ENCODE measurements at regions not wholly inside any gene's neighbourhood (a gene's known extent, or its start where the extent isn't known, plus 50 kb on each side); places are given as distances from the start of the nearest gene placed in this dataset.
"Not testable (repeated sequence)": the region's sequence is repeated elsewhere in the genome, so short reads cannot be mapped to it uniquely, and the experiment has no call there.

- no peak for DNase-seq (ENCODE audit: low read depth in 2 of 2)
These were observed 697.3 kb downstream of the TRIB2 start for GRCh38 chr2:13413989-13414388.

DNA sequence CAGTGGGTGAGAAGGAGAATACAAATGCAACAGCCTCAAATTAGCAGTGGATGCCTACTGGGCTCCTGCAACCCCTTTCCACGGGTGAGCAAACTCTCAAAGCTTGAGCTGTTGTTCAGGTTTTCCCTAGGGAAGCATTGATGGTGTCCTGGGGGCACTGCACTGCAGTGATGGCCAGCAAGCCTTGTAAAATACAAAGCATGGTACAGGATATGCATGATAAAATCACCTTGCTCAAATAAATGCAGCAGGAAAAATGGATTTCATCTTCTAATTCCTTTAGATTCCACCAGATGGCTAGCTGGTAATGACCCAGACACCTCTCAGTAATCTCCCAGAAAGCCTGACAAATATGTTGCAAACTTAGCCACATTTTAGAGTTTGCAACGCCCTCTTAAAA is 698.2 kb downstream of the TRIB2 start:
- DNase-seq (ENCODE audit: low read depth in 2 of 2), result no peak

DNA sequence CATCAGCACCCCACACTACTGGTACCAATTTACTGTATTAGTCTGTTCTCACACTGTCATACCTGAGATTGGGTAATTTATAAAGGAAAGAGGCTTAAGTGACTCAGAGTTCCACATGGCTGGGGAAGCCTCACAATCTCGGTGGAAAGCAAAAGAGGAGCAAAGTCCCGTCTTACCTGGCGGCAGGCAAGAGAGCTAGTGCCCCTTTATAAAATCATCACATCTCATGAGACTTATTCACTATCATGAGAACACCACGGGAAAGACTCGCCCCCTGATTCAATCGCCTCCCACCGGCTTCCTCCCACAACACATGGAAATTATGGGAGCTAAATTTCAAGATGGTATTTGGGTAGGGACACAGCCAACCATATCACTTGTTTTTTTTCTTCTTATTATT is 717.2 kb downstream of the TRIB2 start:
- DNase-seq (ENCODE audit: low read depth in 2 of 2), result no peak

- not testable (repeated sequence) for DNase-seq (ENCODE audit: low read depth in 2 of 2)
These were observed 727.0 kb downstream of the TRIB2 start for GRCh38 chr2:13443554-13444261.

- no peak for DNase-seq (ENCODE audit: low read depth in 2 of 2)
These were observed 745.7 kb downstream of the TRIB2 start for GRCh38 chr2:13462464-13462863.

DNA sequence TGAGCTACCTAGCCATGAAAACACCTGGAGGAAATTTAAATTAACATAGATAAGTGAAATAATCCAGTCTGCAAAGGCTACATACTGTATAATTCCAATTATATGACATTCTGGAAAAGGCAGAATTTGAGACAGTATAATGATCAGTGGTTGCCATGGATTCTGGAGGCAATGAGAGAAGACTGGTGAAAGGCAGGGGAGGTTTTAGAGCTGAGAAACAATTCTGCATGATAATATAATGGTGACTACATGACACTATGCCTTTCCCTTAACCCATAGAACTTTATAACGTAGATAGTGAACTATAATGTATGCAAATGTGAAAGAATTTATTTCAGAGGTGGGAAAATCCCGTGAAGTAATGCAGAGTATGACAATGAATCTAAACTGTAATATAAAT is 749.3 kb downstream of the TRIB2 start:
- no peak for DNase-seq (ENCODE audit: low read depth in 2 of 2)

- DNase-seq (ENCODE audit: low read depth in 2 of 2), result no peak
These were observed 757.8 kb downstream of the TRIB2 start for GRCh38 chr2:13474538-13474937.

DNA sequence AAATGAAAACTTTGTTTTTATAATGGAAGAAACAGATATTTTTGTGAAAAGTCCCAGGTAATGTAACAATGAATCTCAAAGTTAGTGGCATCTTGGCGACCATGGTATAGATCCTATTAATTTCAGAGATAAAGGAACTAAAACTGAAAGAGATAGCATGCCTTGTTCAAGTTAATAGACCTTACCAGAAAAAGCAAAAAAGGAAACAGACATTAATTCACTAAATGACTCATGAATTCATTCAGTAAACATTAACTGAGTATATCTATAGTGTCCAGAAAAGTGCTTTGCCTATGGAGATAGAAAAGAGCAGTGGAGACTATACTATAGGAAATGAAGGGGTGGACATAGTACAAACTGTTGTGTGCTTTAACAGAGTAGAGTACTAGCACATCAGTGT is 763.3 kb downstream of the TRIB2 start:
- no peak for DNase-seq (ENCODE audit: low read depth in 2 of 2)

- DNase-seq (ENCODE audit: low read depth in 2 of 2), result no peak
These were observed 764.5 kb downstream of the TRIB2 start for GRCh38 chr2:13481201-13481600.

- no peak for DNase-seq (ENCODE audit: low read depth in 2 of 2)
These were observed 768.5 kb downstream of the TRIB2 start for GRCh38 chr2:13485256-13485655.

GRCh38 chr2:13488965-13489364 is 772.2 kb downstream of the TRIB2 start:
- no peak for DNase-seq (ENCODE audit: low read depth in 2 of 2)

DNA sequence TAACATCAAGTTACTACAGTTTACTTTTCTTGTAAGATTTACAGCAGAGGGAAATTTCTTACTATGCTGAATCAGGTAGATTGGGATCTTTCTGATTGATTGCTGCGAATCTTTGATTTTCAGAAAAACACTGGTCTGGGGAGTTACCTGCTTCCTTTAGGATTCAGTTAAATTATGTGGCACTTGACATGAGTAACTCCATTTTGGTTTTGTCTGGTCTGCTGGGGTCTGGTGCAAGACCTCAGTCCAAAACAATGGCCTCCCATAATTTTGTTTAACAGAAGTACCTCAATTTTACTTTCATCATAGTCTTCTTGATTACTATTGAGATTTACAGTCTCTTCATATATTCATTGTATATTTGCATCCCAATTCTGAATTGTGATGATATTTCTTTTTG is 775.5 kb downstream of the TRIB2 start:
- DNase-seq (ENCODE audit: low read depth in 2 of 2), result no peak

DNA sequence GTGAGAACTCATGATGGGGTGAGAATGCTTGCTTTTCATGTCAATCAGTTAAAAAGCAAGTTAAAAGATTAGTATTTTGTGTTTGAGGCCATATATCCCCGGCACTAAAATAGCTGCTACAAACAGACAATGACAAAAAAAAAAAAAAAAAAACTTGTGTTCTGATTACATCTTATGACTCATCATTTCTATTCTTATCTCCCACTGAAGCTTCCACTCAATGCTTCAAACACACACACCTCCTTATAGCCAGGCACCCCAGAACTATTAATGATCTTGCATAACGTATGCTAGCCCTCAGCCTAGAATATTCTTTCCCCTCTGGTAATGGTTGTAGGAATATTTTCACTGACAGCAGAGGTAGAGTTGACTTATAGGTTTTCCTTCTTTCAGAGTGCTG is 778.3 kb downstream of the TRIB2 start:
- DNase-seq (ENCODE audit: low read depth in 2 of 2), result no peak

GRCh38 chr2:13504808-13505207 is 788.1 kb downstream of the TRIB2 start:
- DNase-seq (ENCODE audit: low read depth in 2 of 2), result no peak

GRCh38 chr2:13508671-13509070 is 791.9 kb downstream of the TRIB2 start:
- no peak for DNase-seq (ENCODE audit: low read depth in 2 of 2)

- DNase-seq (ENCODE audit: low read depth in 2 of 2), result no peak
These were observed 798.5 kb downstream of the TRIB2 start for GRCh38 chr2:13515254-13515653.

- no peak for DNase-seq (ENCODE audit: low read depth in 2 of 2)
These were observed 805.4 kb downstream of the TRIB2 start for GRCh38 chr2:13522096-13522495.

GRCh38 chr2:13522917-13523821 is 806.4 kb downstream of the TRIB2 start:
- no peak for DNase-seq (ENCODE audit: low read depth in 2 of 2)

DNA sequence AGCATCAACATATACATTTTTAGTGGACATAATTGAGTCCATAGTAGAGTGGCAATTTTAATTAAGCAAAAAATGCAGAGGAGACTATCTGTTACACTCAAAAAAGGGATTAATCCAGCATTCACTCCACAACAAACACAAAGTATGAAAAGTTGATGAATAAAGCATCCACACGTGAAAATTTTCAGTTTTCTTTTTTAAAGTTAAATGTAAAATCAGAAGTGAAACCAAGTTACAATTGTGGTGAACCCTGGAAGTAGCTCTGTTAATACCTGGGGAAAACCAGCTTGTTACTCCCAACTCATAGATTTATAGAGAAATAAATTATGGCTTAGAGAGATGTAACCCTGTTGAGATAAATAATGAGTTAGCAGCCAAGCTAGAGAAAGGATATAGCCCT is 807.8 kb downstream of the TRIB2 start:
- DNase-seq (ENCODE audit: low read depth in 2 of 2), result no peak

- DNase-seq (ENCODE audit: low read depth in 2 of 2), result not testable (repeated sequence)
These were observed 815.1 kb downstream of the TRIB2 start for GRCh38 chr2:13531735-13532410.

GRCh38 chr2:13532781-13533523 is 816.2 kb downstream of the TRIB2 start:
- not testable (repeated sequence) for DNase-seq (ENCODE audit: low read depth in 2 of 2)

DNA sequence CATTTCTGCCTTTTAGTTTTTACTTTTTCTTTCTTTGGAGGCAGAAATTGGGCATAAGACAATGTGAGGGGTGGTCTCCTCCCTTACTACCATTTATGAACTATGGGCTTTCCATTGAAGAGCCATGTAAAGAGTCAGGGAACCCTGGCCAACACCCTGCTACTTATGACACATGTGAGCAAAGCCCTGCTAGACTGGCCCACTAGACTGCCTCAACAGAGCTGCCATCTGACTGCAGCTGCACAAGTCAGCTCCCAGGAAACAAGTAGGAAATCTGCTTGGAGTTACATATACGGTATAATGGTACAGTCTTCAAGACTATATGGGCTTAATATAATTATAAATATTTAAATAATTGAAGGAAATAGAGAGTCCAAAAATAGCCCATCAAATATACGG is 816.8 kb downstream of the TRIB2 start:
- no peak for DNase-seq (ENCODE audit: low read depth in 2 of 2)
